Myocyte (in vitro differentiated cells): ENCODE measurements at regions not wholly inside any gene's neighbourhood (a gene's known extent, or its start where the extent isn't known, plus 50 kb on each side); places are given as distances from the start of the nearest gene placed in this dataset.

Experiments used
- DNase-seq: peaks from one replicate; pipeline ENCODE4 v3.0.0-alpha.2; 2012; ENCODE audit warnings: low read depth

GRCh38 chr3:179503152-179503551 lies 51.9 kb upstream of the GNB4 start:
- DNase-seq = no peak

- DNase-seq = no peak
Measured at GRCh38 chr3:179503640-179504039, 52.4 kb upstream of the GNB4 start.

- DNase-seq = no peak
Measured at GRCh38 chr3:179504371-179504770, 53.1 kb upstream of the GNB4 start.

- no peak for DNase-seq
Measured at GRCh38 chr3:179505534-179505933, 54.3 kb upstream of the GNB4 start.

GRCh38 chr3:179506792-179507191 lies 55.5 kb upstream of the GNB4 start:
- no peak for DNase-seq

GRCh38 chr3:179509701-179510100 lies 53.0 kb upstream of the ACTL6A start:
- DNase-seq = no peak

GRCh38 chr3:179510496-179510895 lies 52.2 kb upstream of the ACTL6A start:
- no peak for DNase-seq

- DNase-seq = peak; percentile 32
Measured at GRCh38 chr3:179512378-179512777, 50.3 kb upstream of the ACTL6A start.
